GM18498 (cell line): ENCODE measurements at regions not wholly inside any gene's neighbourhood (a gene's known extent, or its start where the extent isn't known, plus 50 kb on each side); places are given as distances from the start of the nearest gene placed in this dataset.
"Not testable (repeated sequence)": the region's sequence is repeated elsewhere in the genome, so short reads cannot be mapped to it uniquely, and the experiment has no call there.

Experiments used
- ATAC-seq: cut with Tn5 transposase; IDR thresholded peaks from one replicate; pipeline ENCODE4 v1.9.1; 2021; ENCODE audit warnings: mild to moderate bottlenecking, moderate library complexity; ENCODE audit not compliant: unreplicated experiment

- no peak for ATAC-seq
Measured at GRCh38 chr9:87392086-87392485, 105.6 kb upstream of the DAPK1 start.

- no peak for ATAC-seq
Measured at GRCh38 chr9:87393706-87394230, 103.9 kb upstream of the DAPK1 start.

- no peak for ATAC-seq
Measured at GRCh38 chr9:87395804-87396479, 101.7 kb upstream of the DAPK1 start.

GRCh38 chr9:87401681-87402080 is 96.0 kb upstream of the DAPK1 start:
- no peak for ATAC-seq

- no peak for ATAC-seq
Measured at GRCh38 chr9:87402537-87402936, 95.1 kb upstream of the DAPK1 start.

GRCh38 chr9:87405677-87406542 is 91.8 kb upstream of the DAPK1 start:
- no peak for ATAC-seq

GRCh38 chr9:87406543-87407166 is 91.0 kb upstream of the DAPK1 start:
- ATAC-seq: no peak

- not testable (repeated sequence) for ATAC-seq
Measured at GRCh38 chr9:87410047-87411005, 87.3 kb upstream of the DAPK1 start.

- ATAC-seq: no peak
Measured at GRCh38 chr9:87420884-87421283, 76.8 kb upstream of the DAPK1 start.

- ATAC-seq: no peak
Measured at GRCh38 chr9:87421734-87422133, 75.9 kb upstream of the DAPK1 start.

- ATAC-seq: no peak
Measured at GRCh38 chr9:87422999-87423398, 74.7 kb upstream of the DAPK1 start.

- not testable (repeated sequence) for ATAC-seq
Measured at GRCh38 chr9:87423885-87424284, 73.8 kb upstream of the DAPK1 start.

- ATAC-seq: no peak
Measured at GRCh38 chr9:87425202-87425601, 72.5 kb upstream of the DAPK1 start.

- no peak for ATAC-seq
Measured at GRCh38 chr9:87427851-87428506, 69.7 kb upstream of the DAPK1 start.

- no peak for ATAC-seq
Measured at GRCh38 chr9:87428659-87429058, 69.0 kb upstream of the DAPK1 start.

- no peak for ATAC-seq
Measured at GRCh38 chr9:87431837-87432236, 65.8 kb upstream of the DAPK1 start.

- no peak for ATAC-seq
Measured at GRCh38 chr9:87433853-87434252, 63.8 kb upstream of the DAPK1 start.

GRCh38 chr9:87434366-87434765 is 63.3 kb upstream of the DAPK1 start:
- no peak for ATAC-seq

- ATAC-seq: no peak
Measured at GRCh38 chr9:87435189-87435880, 62.3 kb upstream of the DAPK1 start.
